Endodermal cell (in vitro differentiated cells): ENCODE measurements at regions not wholly inside any gene's neighbourhood (a gene's known extent, or its start where the extent isn't known, plus 50 kb on each side); places are given as distances from the start of the nearest gene placed in this dataset.

Experiments used
- DNase-seq: peaks from one replicate; pipeline ENCODE4 v3.0.0-alpha.2; 2017
- H3K27ac ChIP-seq: 2 replicates; pipeline ENCODE4 v1.5.1; 2013; ENCODE audit warnings: mild to moderate bottlenecking, low read depth, low read length, moderate library complexity
- H3K27me3 ChIP-seq: 2 replicates; pipeline ENCODE4 v1.6.1; 2013; ENCODE audit warnings: mild to moderate bottlenecking, low read length, moderate library complexity; ENCODE audit not compliant: insufficient read depth, control insufficient read depth, poor library complexity, severe bottlenecking
- H3K36me3 ChIP-seq: 2 replicates; pipeline ENCODE4 v1.7.0; 2013; ENCODE audit warnings: mild to moderate bottlenecking, low read length, moderate library complexity; ENCODE audit not compliant: control insufficient read depth, insufficient read depth
- H3K4me1 ChIP-seq: one replicate; pipeline ENCODE4 v1.7.0; 2013; ENCODE audit warnings: low read length; ENCODE audit not compliant: control insufficient read depth, insufficient read depth
- H3K4me3 ChIP-seq: 2 replicates; pipeline ENCODE4 v1.5.1; 2013; ENCODE audit warnings: mild to moderate bottlenecking, low read length, moderate library complexity
- H3K9ac ChIP-seq: 2 replicates; pipeline ENCODE4 v1.6.1; 2013; ENCODE audit warnings: mild to moderate bottlenecking, low read length, moderate library complexity; ENCODE audit not compliant: poor library complexity, severe bottlenecking; ENCODE audit errors: extremely low read depth
- H3K9me3 ChIP-seq: 2 replicates; pipeline ENCODE4 v1.6.1; 2013; ENCODE audit warnings: mild to moderate bottlenecking, low read length, moderate library complexity; ENCODE audit not compliant: control insufficient read depth
- H3K27ac Mint-ChIP-seq: 2 replicates; pipeline ENCODE4 v1.8.0; 2020; ENCODE audit warnings: mixed read lengths
- H3K27me3 Mint-ChIP-seq: 2 replicates; pipeline ENCODE4 v1.8.0; 2021; ENCODE audit warnings: mild to moderate bottlenecking, mixed read lengths; ENCODE audit not compliant: insufficient read depth
- H3K36me3 Mint-ChIP-seq: 2 replicates; pipeline ENCODE4 v1.8.0; 2020; ENCODE audit warnings: low read depth, mixed read lengths
- H3K4me1 Mint-ChIP-seq: 2 replicates; pipeline ENCODE4 v1.8.0; 2020; ENCODE audit warnings: mixed read lengths
- H3K4me3 Mint-ChIP-seq: 2 replicates; pipeline ENCODE4 v1.8.0; 2020; ENCODE audit warnings: mild to moderate bottlenecking, moderate library complexity, mixed read lengths
- H3K9me3 Mint-ChIP-seq: 2 replicates; pipeline ENCODE4 v1.8.0; 2020; ENCODE audit warnings: mild to moderate bottlenecking, mixed read lengths
- WGBS, 2 experiments: methylation state at CpG; one replicate each; pipeline versions ENCODE4 v1.1.5 to v1.1.7; 2013; ENCODE audit warnings: missing lambda C conversion rate in 2 of 2, mixed read lengths in 1 of 2; ENCODE audit not compliant: insufficient coverage in 1 of 2, insufficient read length in 1 of 2; 5-methylcytosine and 5-hydroxymethylcytosine counted together
- TF ChIP-seq, protein P1 (sequence below): fragments of 200-600 bp; sonication (generic); conservative IDR thresholded peaks from 2 replicates; pipeline ENCODE4 v1.5.0; 2021; ENCODE audit warnings: antibody characterized with exemption, mild to moderate bottlenecking

DNA sequence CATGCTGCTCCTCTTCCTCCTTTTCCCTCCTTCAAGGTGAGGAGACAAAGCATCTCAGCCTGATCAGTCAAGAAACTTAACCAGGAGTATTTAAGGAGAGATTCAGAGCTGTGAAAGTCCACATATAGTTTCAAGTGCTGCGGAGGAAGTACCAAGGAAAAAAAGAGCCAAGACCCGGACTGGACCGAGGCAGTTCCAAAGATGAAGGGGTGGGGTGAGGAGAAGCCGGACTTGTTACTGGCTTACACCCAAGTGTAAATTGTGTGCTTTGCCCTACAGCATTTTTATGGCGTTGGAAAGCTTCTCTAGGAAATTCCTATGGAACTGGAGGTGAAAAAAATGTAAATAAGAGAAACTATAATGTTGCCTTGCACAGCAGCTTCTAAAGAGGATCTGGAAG lies 263.1 kb downstream of the GRIN2B start:
- H3K27me3 ChIP-seq: peaks cover 6% of the 10 kb centered on the region
- Mint-ChIP-seq H3K27me3 (peaks cover 62% of the 10 kb centered on the region), H3K27ac (no peak overlapping the region), H3K4me1 (peaks cover 5% of the 10 kb centered on the region), H3K9me3 (no peaks in the 10 kb centered on the region), H3K36me3 (no peaks in the 10 kb centered on the region), H3K4me3 (no peak overlapping the region)
- TF ChIP-seq, protein P1, sequence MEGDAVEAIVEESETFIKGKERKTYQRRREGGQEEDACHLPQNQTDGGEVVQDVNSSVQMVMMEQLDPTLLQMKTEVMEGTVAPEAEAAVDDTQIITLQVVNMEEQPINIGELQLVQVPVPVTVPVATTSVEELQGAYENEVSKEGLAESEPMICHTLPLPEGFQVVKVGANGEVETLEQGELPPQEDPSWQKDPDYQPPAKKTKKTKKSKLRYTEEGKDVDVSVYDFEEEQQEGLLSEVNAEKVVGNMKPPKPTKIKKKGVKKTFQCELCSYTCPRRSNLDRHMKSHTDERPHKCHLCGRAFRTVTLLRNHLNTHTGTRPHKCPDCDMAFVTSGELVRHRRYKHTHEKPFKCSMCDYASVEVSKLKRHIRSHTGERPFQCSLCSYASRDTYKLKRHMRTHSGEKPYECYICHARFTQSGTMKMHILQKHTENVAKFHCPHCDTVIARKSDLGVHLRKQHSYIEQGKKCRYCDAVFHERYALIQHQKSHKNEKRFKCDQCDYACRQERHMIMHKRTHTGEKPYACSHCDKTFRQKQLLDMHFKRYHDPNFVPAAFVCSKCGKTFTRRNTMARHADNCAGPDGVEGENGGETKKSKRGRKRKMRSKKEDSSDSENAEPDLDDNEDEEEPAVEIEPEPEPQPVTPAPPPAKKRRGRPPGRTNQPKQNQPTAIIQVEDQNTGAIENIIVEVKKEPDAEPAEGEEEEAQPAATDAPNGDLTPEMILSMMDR: no peak
- no peaks in the 10 kb centered on the region for H3K36me3 ChIP-seq
- no peak overlapping the region for H3K27ac ChIP-seq
- WGBS, 2 experiments: 96% methylated on average over 5 of the region's 5 CpGs
- DNase-seq: no peak
- no peak overlapping the region for H3K4me3 ChIP-seq
- H3K9ac ChIP-seq: no peak overlapping the region
- no peaks in the 10 kb centered on the region for H3K9me3 ChIP-seq
- H3K4me1 ChIP-seq: no peaks in the 10 kb centered on the region

DNA sequence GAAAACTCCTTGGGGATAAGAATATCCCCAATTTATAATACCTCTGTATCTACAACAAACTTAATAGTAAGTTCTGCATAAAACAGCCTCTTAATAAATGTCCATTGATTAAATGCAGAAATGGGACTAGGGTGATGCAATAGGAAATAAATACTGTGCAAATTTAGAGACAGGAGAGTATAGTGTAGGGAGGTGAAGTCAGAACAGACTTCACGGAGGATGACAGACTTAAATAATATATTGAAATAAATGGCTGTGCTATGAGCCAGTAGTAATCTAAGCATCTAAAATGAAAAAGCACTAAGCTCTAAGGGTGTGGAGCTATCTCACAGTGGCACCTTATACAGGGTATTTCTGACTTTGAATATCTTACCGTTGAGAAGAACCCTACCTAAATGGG lies 265.3 kb downstream of the GRIN2B start:
- H3K27me3 ChIP-seq: no peaks in the 10 kb centered on the region
- no peak overlapping the region for H3K9ac ChIP-seq
- TF ChIP-seq, protein P1: no peak
- no peaks in the 10 kb centered on the region for H3K4me1 ChIP-seq
- DNase-seq: no peak
- no peaks in the 10 kb centered on the region for H3K36me3 ChIP-seq
- H3K4me1 Mint-ChIP-seq: peaks cover 5% of the 10 kb centered on the region
- WGBS, 2 experiments: 92 to 98% methylated on average over 2 of the region's 2 CpGs
- peaks cover 2% of the 10 kb centered on the region for H3K9me3 Mint-ChIP-seq
- no peaks in the 10 kb centered on the region for H3K9me3 ChIP-seq
- no peak overlapping the region for H3K27ac ChIP-seq
- no peak overlapping the region for H3K4me3 ChIP-seq
- no peak overlapping the region for H3K4me3 Mint-ChIP-seq
- peaks cover 42% of the 10 kb centered on the region for H3K27me3 Mint-ChIP-seq
- no peak overlapping the region for H3K27ac Mint-ChIP-seq
- no peaks in the 10 kb centered on the region for H3K36me3 Mint-ChIP-seq

DNA sequence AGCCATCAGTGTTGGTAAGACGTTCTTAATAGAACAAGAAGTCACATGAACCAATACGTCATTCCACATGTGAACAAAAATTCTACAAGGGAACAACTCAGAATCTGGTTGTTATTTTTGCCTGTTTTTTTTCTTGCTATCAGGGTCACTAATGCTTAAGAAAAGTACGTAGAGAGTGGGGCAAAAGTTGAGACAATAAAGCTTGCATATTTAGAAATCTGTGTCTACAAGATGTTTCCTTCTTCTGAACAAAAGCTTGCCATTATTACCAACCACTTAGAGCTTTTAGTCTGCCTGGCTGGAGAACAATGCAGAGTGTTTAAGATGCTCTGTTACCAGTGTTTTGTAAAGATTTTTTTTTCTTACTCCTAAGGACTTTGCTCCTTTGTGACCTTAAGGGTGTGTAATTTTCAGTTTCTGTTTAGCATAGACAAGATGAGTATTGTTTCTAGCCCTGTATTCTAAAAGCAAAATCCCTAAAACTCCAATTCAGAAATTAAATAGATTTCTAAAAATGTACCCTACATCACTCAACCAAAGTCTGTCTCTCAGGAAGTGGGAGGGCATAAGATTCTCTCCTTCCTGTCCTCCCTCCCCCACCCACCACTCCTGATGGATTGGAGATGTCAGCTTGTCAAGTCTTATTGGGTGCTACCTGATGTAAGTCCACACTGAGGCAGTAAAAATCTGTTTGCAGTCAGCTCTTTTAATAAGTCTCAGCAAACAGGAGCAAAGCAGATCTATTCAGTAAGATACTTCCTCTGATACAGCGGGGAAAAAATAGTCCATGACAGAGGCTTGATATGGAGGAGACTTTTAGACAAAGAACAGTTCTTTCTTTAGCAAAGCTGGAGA lies 267.6 kb downstream of the GRIN2B start:
- H3K4me3 ChIP-seq: no peak overlapping the region
- H3K27ac ChIP-seq: no peak overlapping the region
- no peak overlapping the region for H3K4me3 Mint-ChIP-seq
- DNase-seq: no peak
- H3K27me3 Mint-ChIP-seq: peaks cover 36% of the 10 kb centered on the region
- H3K4me1 Mint-ChIP-seq: peaks cover 5% of the 10 kb centered on the region
- 95 to 97% methylated on average over 3 to 4 of the region's 4 CpGs for WGBS, 2 experiments
- H3K36me3 ChIP-seq: no peaks in the 10 kb centered on the region
- no peak overlapping the region for H3K27ac Mint-ChIP-seq
- TF ChIP-seq, protein P1: no peak
- H3K4me1 ChIP-seq: no peaks in the 10 kb centered on the region
- H3K27me3 ChIP-seq: no peaks in the 10 kb centered on the region
- H3K9me3 ChIP-seq: no peaks in the 10 kb centered on the region
- H3K9ac ChIP-seq: no peak overlapping the region
- H3K36me3 Mint-ChIP-seq: no peaks in the 10 kb centered on the region
- peaks cover 2% of the 10 kb centered on the region for H3K9me3 Mint-ChIP-seq
